H1 (cell line): ENCODE measurements at regions not wholly inside any gene's neighbourhood (a gene's known extent, or its start where the extent isn't known, plus 50 kb on each side); places are given as distances from the start of the nearest gene placed in this dataset.

Experiments used
- ATF2 ChIP-seq: IDR thresholded peaks from 2 replicates; pipeline ENCODE4 v1.6.1; 2012; ENCODE audit warnings: low read length, inconsistent platforms
- CHD7 ChIP-seq: fragments of 300-600 bp; sonication (generic); IDR thresholded peaks from 2 replicates; pipeline ENCODE4 v1.7.1; 2012; ENCODE audit warnings: low read length, moderate library complexity, mild to moderate bottlenecking, inconsistent platforms; ENCODE audit not compliant: insufficient replicate concordance
- CTCF ChIP-seq, 3 experiments: IDR thresholded peaks; 1 replicate in 2 of 3; 2 replicates in 1 of 3; pipeline versions ENCODE4 v1.5.1 to v1.6.1; 2011; ENCODE audit warnings: low read length in 3 of 3, mild to moderate bottlenecking in 3 of 3, inconsistent platforms in 2 of 3, low read depth in 1 of 3, moderate library complexity in 1 of 3; ENCODE audit not compliant: insufficient read depth in 1 of 3; ENCODE audit errors: control extremely low read depth in 1 of 3
- EP300 ChIP-seq, 2 experiments: IDR thresholded peaks; 1 replicate in 1 of 2; 2 replicates in 1 of 2; pipeline ENCODE4 v1.6.1; 2011 to 2012; ENCODE audit warnings: low read depth in 2 of 2, low read length in 2 of 2, mild to moderate bottlenecking in 2 of 2, borderline replicate concordance in 1 of 2, inconsistent platforms in 1 of 2, moderate library complexity in 1 of 2

- TF ChIP-seq CHD7 = no peak
- no peak for TF ChIP-seq EP300 (IDR thresholded peaks at IDR 0.05; ENCODE audit: borderline replicate concordance in 1 of 2, low read depth in 2 of 2, low read length in 2 of 2)
- TF ChIP-seq ATF2 = no peak
- TF ChIP-seq CTCF (IDR thresholded peaks at IDR 0.05; ENCODE audit: control extremely low read depth in 1 of 3, insufficient read depth in 1 of 3, low read depth in 1 of 3, low read length in 3 of 3) = no peak
Observed at GRCh38 chr5:106459541-106459940, 1211.2 kb downstream of the EFNA5 start (continued).
